K562 (cell line): ENCODE measurements at regions not wholly inside any gene's neighbourhood (a gene's known extent, or its start where the extent isn't known, plus 50 kb on each side); places are given as distances from the start of the nearest gene placed in this dataset.

Source experiments
- ATF1 ChIP-seq, 2 experiments: fragments of 450-650 bp in 1 of 2; IDR thresholded peaks; 2 replicates each; pipeline ENCODE4 v1.6.1; 2016; ENCODE audit warnings: missing compliant biosample characterization in 1 of 2, missing genetic modification characterization in 1 of 2
- ATF3 ChIP-seq, 2 experiments: fragments of 450-650 bp in 1 of 2; sonication (generic) in 1 of 2; formaldehyde crosslinking in 1 of 2; IDR thresholded peaks in 1 of 2; conservative IDR thresholded peaks in 1 of 2; 2 replicates each; pipeline versions ENCODE4 v1.6.1 to v1.8.1; 2016 to 2023; ENCODE audit warnings: mild to moderate bottlenecking in 2 of 2, moderate library complexity in 2 of 2, inconsistent platforms in 1 of 2, missing genetic modification reagents in 1 of 2
- ATF7 ChIP-seq: fragments of 450-650 bp; IDR thresholded peaks from 2 replicates; pipeline ENCODE4 v1.7.1; 2014; ENCODE audit warnings: mild to moderate bottlenecking, moderate library complexity
- CEBPG ChIP-seq, 3 experiments: fragments of 200-800 bp in 1 of 3; sonication (Bioruptor generic) in 1 of 3; sonication (generic) in 1 of 3; formaldehyde crosslinking in 1 of 3; IDR thresholded peaks in 2 of 3; conservative IDR thresholded peaks in 1 of 3; 2 replicates each; pipeline versions ENCODE4 v1.6.1 to v1.8.0; 2016 to 2022; ENCODE audit warnings: missing compliant biosample characterization in 2 of 3, missing genetic modification characterization in 2 of 3, mild to moderate bottlenecking in 1 of 3, missing genetic modification reagents in 1 of 3
- CHD2 ChIP-seq: IDR thresholded peaks from 2 replicates; pipeline ENCODE4 v1.6.1; 2011; ENCODE audit warnings: low read depth, low read length
- CREB5 ChIP-seq: fragments of 250-450 bp; sonication (Bioruptor Pico); IDR thresholded peaks from 2 replicates; pipeline ENCODE4 v1.5.0; 2020; ENCODE audit warnings: mild to moderate bottlenecking
- CREM ChIP-seq: IDR thresholded peaks from 2 replicates; pipeline ENCODE4 v1.6.1; 2014; ENCODE audit warnings: antibody characterized with exemption, low read depth
- CTBP1 ChIP-seq: fragments of 450-650 bp; IDR thresholded peaks from 2 replicates; pipeline ENCODE4 v1.6.1; 2016; ENCODE audit warnings: borderline replicate concordance
- FOSL1 ChIP-seq: fragments of 200-800 bp; sonication (Bioruptor generic); conservative IDR thresholded peaks from 2 replicates; pipeline ENCODE4 v1.6.1; 2016; ENCODE audit warnings: missing genetic modification characterization, missing compliant biosample characterization
- GABPA ChIP-seq: fragments of 200-800 bp; sonication (Bioruptor generic); conservative IDR thresholded peaks from 2 replicates; pipeline ENCODE4 v1.6.1; 2016; ENCODE audit warnings: low read depth, missing genetic modification characterization, missing compliant biosample characterization
- GATAD2A ChIP-seq: fragments of 450-650 bp; IDR thresholded peaks from 2 replicates; pipeline ENCODE4 v1.6.1; 2017
- HMG20A ChIP-seq: fragments of 450-650 bp; formaldehyde crosslinking; conservative IDR thresholded peaks from 2 replicates; pipeline ENCODE4 v1.4.0; 2020; ENCODE audit warnings: mild to moderate bottlenecking, mixed read lengths
- ID3 ChIP-seq, 2 experiments: fragments of 250-450 bp in 1 of 2; fragments of 450-650 bp in 1 of 2; sonication (Bioruptor Pico) in 1 of 2; IDR thresholded peaks; 2 replicates each; pipeline versions ENCODE4 v1.6.1 to v1.8.0; 2016 to 2021; ENCODE audit warnings: mild to moderate bottlenecking in 2 of 2, moderate library complexity in 2 of 2, missing compliant biosample characterization in 1 of 2, missing genetic modification characterization in 1 of 2
- JUN ChIP-seq, 2 experiments: sonication (generic) in 1 of 2; formaldehyde crosslinking in 1 of 2; IDR thresholded peaks; 2 replicates each; pipeline versions ENCODE4 v1.6.1 to v1.8.0; 2012 to 2022; ENCODE audit warnings: borderline replicate concordance in 2 of 2, mild to moderate bottlenecking in 2 of 2, improper control_type of control experiment in 1 of 2, low read depth in 1 of 2, low read length in 1 of 2, missing genetic modification reagents in 1 of 2
- MCM3 ChIP-seq: fragments of 450-650 bp; IDR thresholded peaks from 2 replicates; pipeline ENCODE4 v1.6.1; 2016
- MEIS2 ChIP-seq: fragments of 450-650 bp; IDR thresholded peaks from 2 replicates; pipeline ENCODE4 v1.6.1; 2014; ENCODE audit warnings: mild to moderate bottlenecking; ENCODE audit not compliant: partially characterized antibody
- NRF1 ChIP-seq, 2 experiments: fragments of 450-650 bp; IDR thresholded peaks in 1 of 2; conservative IDR thresholded peaks in 1 of 2; 2 replicates each; pipeline ENCODE4 v1.6.1; 2014; ENCODE audit warnings: mild to moderate bottlenecking in 2 of 2
- PKNOX1 ChIP-seq: fragments of 450-650 bp; IDR thresholded peaks from 2 replicates; pipeline ENCODE4 v1.6.1; 2016
- RCOR1 ChIP-seq, 2 experiments: IDR thresholded peaks; 2 replicates each; pipeline ENCODE4 v1.6.1; 2012; ENCODE audit warnings: low read depth in 2 of 2, low read length in 2 of 2, borderline replicate concordance in 1 of 2, improper control_type of control experiment in 1 of 2
- SMARCA4 ChIP-seq: fragments of 450-650 bp; IDR thresholded peaks from 2 replicates; pipeline ENCODE4 v1.6.1; 2016
- SOX6 ChIP-seq: fragments of 450-650 bp; IDR thresholded peaks from 2 replicates; pipeline ENCODE4 v1.6.1; 2014; ENCODE audit warnings: mild to moderate bottlenecking
- ZNF263 ChIP-seq: sonication (generic); formaldehyde crosslinking; IDR thresholded peaks from 2 replicates; pipeline ENCODE4 v1.8.0; 2022; ENCODE audit warnings: mild to moderate bottlenecking, missing genetic modification reagents, borderline replicate concordance
- ZNF766 ChIP-seq: fragments of 200-800 bp; sonication (Bioruptor generic); conservative IDR thresholded peaks from 2 replicates; pipeline ENCODE4 v1.6.1; 2016; ENCODE audit warnings: missing genetic modification characterization, missing compliant biosample characterization

- TF ChIP-seq ID3 (CRISPR knock-in tag; IDR thresholded peaks at IDR 0.05) (no peak), ID3 (tag; IDR thresholded peaks at IDR 0.05) (no peak), GATAD2A (no peak), CTBP1 (peak; percentile 23; the same call in 1 of the 2 replicates), NRF1 (conservative IDR thresholded peaks at IDR 0.05 in 1 of 2, IDR thresholded peaks at IDR 0.05 in 1 of 2) (peak; percentile 39 to 48), GABPA (tag) (no peak), MEIS2 (peak; percentile 67), HMG20A (CRISPR knock-in tag) (no peak), SMARCA4 (peak; percentile 38; the same call in 1 of the 2 replicates), ZNF766 (peak; percentile 82), MCM3 (no peak), ZNF263 (CRISPR knock-in tag) (no peak), PKNOX1 (peak; percentile 44; the same call in 1 of the 2 replicates), CREM (peak; percentile 62), ATF3 (IDR thresholded peaks at IDR 0.05) (peak; percentile 87), ATF3 (CRISPR knock-in tag; conservative IDR thresholded peaks at IDR 0.05) (no peak), FOSL1 (peak; percentile 88), SOX6 (peak; percentile 43; the same call in 1 of the 2 replicates), CEBPG (CRISPR knock-in tag; IDR thresholded peaks at IDR 0.05) (0 out of 2 replicates have a peak, but pooled peaks have one; percentile 20), CEBPG (tag; conservative IDR thresholded peaks at IDR 0.05 in 1 of 2, IDR thresholded peaks at IDR 0.05 in 1 of 2) (peak; percentile 55 to 59; a peak in 3 of 4 replicates), ATF1 (CRISPR knock-in tag; IDR thresholded peaks at IDR 0.05) (no peak), ATF1 (tag; IDR thresholded peaks at IDR 0.05) (peak; percentile 85), ATF7 (peak; percentile 85), CREB5 (CRISPR knock-in tag) (no peak), RCOR1 (IDR thresholded peaks at IDR 0.05; ENCODE audit: borderline replicate concordance in 1 of 2, low read depth in 2 of 2, low read length in 2 of 2) (peak in 1 of 2 experiments; percentile 50; a peak in 1 of 4 replicates), JUN (IDR thresholded peaks at IDR 0.05; ENCODE audit: borderline replicate concordance, low read depth, low read length) (peak; percentile 60; the same call in 1 of the 2 replicates), JUN (CRISPR knock-in tag; IDR thresholded peaks at IDR 0.05; ENCODE audit: borderline replicate concordance) (no peak), CHD2 (no peak)
These were observed 302.6 kb downstream of the KLF6 start (continued) for GRCh38 chr10:3482200-3482993.
